ENCODE measurements at regions not wholly inside any gene's neighbourhood (a gene's known extent, or its start where the extent isn't known, plus 50 kb on each side); places are given as distances from the start of the nearest gene placed in this dataset.

GRCh38 chr12:30484658-30485057, 211.0 kb downstream of the IPO8 start:
- TF ChIP-seq CTCF (IDR thresholded peaks at IDR 0.05; ENCODE audit: low read depth, low read length) = no peak
- no peak overlapping the region for H3K4me3 ChIP-seq (ENCODE audit: low read depth, low read length)
- in situ Hi-C loops (cut with HindIII; ENCODE audit: low sequenced_read_pairs) = no loop called here
- no peak for DNase-seq (ENCODE audit: low read depth, low spot score)

GRCh38 chr12:30482650-30483049, 213.0 kb downstream of the IPO8 start:
- H3K4me3 ChIP-seq (ENCODE audit: low read depth, low read length) = no peak overlapping the region
- DNase-seq (ENCODE audit: low read depth, low spot score) = no peak
- in situ Hi-C loops (cut with HindIII; ENCODE audit: low sequenced_read_pairs) = no loop called here
- no peak for TF ChIP-seq CTCF (IDR thresholded peaks at IDR 0.05; ENCODE audit: low read depth, low read length)

GRCh38 chr12:30473274-30473673, 222.4 kb downstream of the IPO8 start:
- H3K4me3 ChIP-seq (ENCODE audit: low read depth, low read length) = no peak overlapping the region
- in situ Hi-C loops (cut with HindIII; ENCODE audit: low sequenced_read_pairs) = no loop called here
- DNase-seq (ENCODE audit: low read depth, low spot score) = no peak
- no peak for TF ChIP-seq CTCF (IDR thresholded peaks at IDR 0.05; ENCODE audit: low read depth, low read length)

- no peak for DNase-seq (ENCODE audit: low read depth, low spot score)
- TF ChIP-seq CTCF (IDR thresholded peaks at IDR 0.05; ENCODE audit: low read depth, low read length) = no peak
- in situ Hi-C loops (cut with HindIII; ENCODE audit: low sequenced_read_pairs) = no loop called here
- no peak overlapping the region for H3K4me3 ChIP-seq (ENCODE audit: low read depth, low read length)
Observed at GRCh38 chr12:30466093-30466585, 229.5 kb downstream of the IPO8 start.

- no peak overlapping the region for H3K4me3 ChIP-seq (ENCODE audit: low read depth, low read length)
- TF ChIP-seq CTCF (IDR thresholded peaks at IDR 0.05; ENCODE audit: low read depth, low read length) = no peak
- in situ Hi-C loops (cut with HindIII; ENCODE audit: low sequenced_read_pairs) = no loop called here
- no peak for DNase-seq (ENCODE audit: low read depth, low spot score)
Observed at GRCh38 chr12:30463636-30464035, 232.0 kb downstream of the IPO8 start.

GRCh38 chr12:30462249-30462648, 233.4 kb downstream of the IPO8 start:
- TF ChIP-seq CTCF (IDR thresholded peaks at IDR 0.05; ENCODE audit: low read depth, low read length) = no peak
- no peak for DNase-seq (ENCODE audit: low read depth, low spot score)
- in situ Hi-C loops (cut with HindIII; ENCODE audit: low sequenced_read_pairs) = no loop called here
- H3K4me3 ChIP-seq (ENCODE audit: low read depth, low read length) = no peak overlapping the region
